IMR-90 (cell line): ENCODE measurements at regions not wholly inside any gene's neighbourhood (a gene's known extent, or its start where the extent isn't known, plus 50 kb on each side); places are given as distances from the start of the nearest gene placed in this dataset.

Experiments used
- ATAC-seq: fragments of 200-7000 bp; cut with Tn5 transposase; 2 replicates; pipeline ENCODE4 v1.9.1; 2020; ENCODE audit warnings: low read depth, mild to moderate bottlenecking, moderate library complexity
- BruUV-seq: library from RNA; stranded (reverse); fragments of 400-500 nt; replicated peaks from 2 replicates; lab custom pipeline; 2021; lab: Mats Ljungman, UMichigan
- CTCF ChIA-PET: fragments of 300-600 bp; formaldehyde crosslinking; extraction: SDS; loops from one replicate; lab custom pipeline; 2021; ENCODE audit warnings: antibody characterized with exemption; lab: Yijun Ruan, JAX
- POLR2A ChIA-PET: fragments of 300-600 bp; sonication (Branson Sonifier 250); formaldehyde crosslinking; loops from one replicate; lab custom pipeline; 2022; ENCODE audit warnings: antibody characterized with exemption; ENCODE audit not compliant: unreplicated experiment; lab: Charles Lee
- DNase-seq: peaks from one replicate; pipeline ENCODE4 v3.0.0; 2013
- H2AFZ ChIP-seq: replicated peaks from 2 replicates; pipeline ENCODE3; 2013; ENCODE audit warnings: low read length, mild to moderate bottlenecking; ENCODE audit not compliant: poor library complexity
- H2AK5ac ChIP-seq: 2 replicates; pipeline ENCODE4 v1.6.1; 2013; ENCODE audit warnings: low read depth, low read length, inconsistent platforms
- H2AK9ac ChIP-seq: replicated peaks from 2 replicates; pipeline ENCODE3; 2013; ENCODE audit warnings: mild to moderate bottlenecking, low read depth, low read length, moderate library complexity; ENCODE audit not compliant: poor library complexity
- H2BK120ac ChIP-seq: 2 replicates; pipeline ENCODE4 v1.6.1; 2013; ENCODE audit warnings: low read depth, low read length, inconsistent platforms
- H2BK15ac ChIP-seq: 3 replicates; pipeline ENCODE4 v1.6.1; 2013; ENCODE audit warnings: low read depth, low read length, inconsistent platforms
- H2BK20ac ChIP-seq: 2 replicates; pipeline ENCODE4 v1.6.1; 2013; ENCODE audit warnings: low read depth, mild to moderate bottlenecking, inconsistent platforms, low read length, moderate library complexity
- H2BK5ac ChIP-seq: 2 replicates; pipeline ENCODE4 v1.6.1; 2013; ENCODE audit warnings: mild to moderate bottlenecking, low read depth, low read length, inconsistent platforms; ENCODE audit not compliant: poor library complexity, severe bottlenecking
- H3K14ac ChIP-seq: replicated peaks from 2 replicates; pipeline ENCODE4 v1.6.1; 2013; ENCODE audit warnings: low read depth, low read length, inconsistent platforms
- H3K18ac ChIP-seq: 2 replicates; pipeline ENCODE4 v1.6.1; 2013; ENCODE audit warnings: low read depth, low read length, control low read depth
- H3K23ac ChIP-seq: 2 replicates; pipeline ENCODE4 v1.6.1; 2013; ENCODE audit warnings: low read depth, low read length, inconsistent platforms
- H3K27ac ChIP-seq: 2 replicates; pipeline ENCODE4 v1.5.1; 2013; ENCODE audit warnings: mild to moderate bottlenecking, control low read depth, low read length; ENCODE audit not compliant: insufficient read depth
- H3K27me3 ChIP-seq: 2 replicates; pipeline ENCODE4 v1.6.1; 2013; ENCODE audit warnings: low read length; ENCODE audit not compliant: control insufficient read depth, insufficient read depth
- H3K36me3 ChIP-seq: 2 replicates; pipeline ENCODE4 v1.6.1; 2013; ENCODE audit warnings: low read length, mixed read lengths; ENCODE audit not compliant: control insufficient read depth, insufficient read depth
- H3K4ac ChIP-seq: 2 replicates; pipeline ENCODE4 v1.6.1; 2013; ENCODE audit warnings: low read depth, low read length, inconsistent platforms
- H3K4me1 ChIP-seq: 2 replicates; pipeline ENCODE4 v1.6.1; 2013; ENCODE audit warnings: low read length, mixed read lengths; ENCODE audit not compliant: control insufficient read depth, insufficient read depth
- H3K4me2 ChIP-seq: 2 replicates; pipeline ENCODE4 v1.6.1; 2013; ENCODE audit warnings: low read depth, mild to moderate bottlenecking, control low read depth, low read length, moderate library complexity
- H3K4me3 ChIP-seq: 2 replicates; pipeline ENCODE4 v1.5.1; 2013; ENCODE audit warnings: low read depth, mild to moderate bottlenecking, control low read depth, low read length, moderate library complexity; ENCODE audit not compliant: insufficient read depth
- H3K56ac ChIP-seq: 2 replicates; pipeline ENCODE4 v1.6.1; 2013; ENCODE audit warnings: low read length, inconsistent platforms; ENCODE audit not compliant: insufficient read depth; ENCODE audit errors: extremely low read depth
- H3K79me1 ChIP-seq, 2 experiments: 2 replicates each; pipeline ENCODE4 v1.6.1; 2013; ENCODE audit warnings: low read length in 2 of 2, inconsistent platforms in 1 of 2, low read depth in 1 of 2
- H3K9ac ChIP-seq: 2 replicates; pipeline ENCODE4 v1.6.1; 2013; ENCODE audit warnings: low read depth, low read length, control low read depth
- H3K9me1 ChIP-seq: 2 replicates; pipeline ENCODE4 v1.6.1; 2013; ENCODE audit warnings: low read length, inconsistent platforms; ENCODE audit not compliant: insufficient read depth
- H3K9me3 ChIP-seq: 2 replicates; pipeline ENCODE4 v1.6.1; 2013; ENCODE audit warnings: low read length; ENCODE audit not compliant: control insufficient read depth, insufficient read depth
- H4K20me1 ChIP-seq: 2 replicates; pipeline ENCODE4 v1.6.1; 2013; ENCODE audit warnings: low read length, inconsistent platforms; ENCODE audit not compliant: insufficient read depth
- H4K5ac ChIP-seq: 2 replicates; pipeline ENCODE4 v1.6.1; 2013; ENCODE audit warnings: mild to moderate bottlenecking, low read depth, low read length, control low read depth
- H4K8ac ChIP-seq, 2 experiments: 2 replicates each; pipeline ENCODE4 v1.6.1; 2013; ENCODE audit warnings: low read depth in 2 of 2, low read length in 2 of 2, control low read depth in 1 of 2, inconsistent platforms in 1 of 2
- H4K91ac ChIP-seq: 2 replicates; pipeline ENCODE4 v1.6.1; 2013; ENCODE audit warnings: low read depth, low read length, inconsistent platforms; ENCODE audit not compliant: insufficient read depth
- FOS ChIP-seq: fragments of 150-350 bp; IDR thresholded peaks from 2 replicates; pipeline ENCODE4 v1.6.1; 2016; ENCODE audit warnings: low read depth, low read length
- MXI1 ChIP-seq: IDR thresholded peaks from 2 replicates; pipeline ENCODE4 v1.6.1; 2012; ENCODE audit warnings: low read depth, mild to moderate bottlenecking, low read length, moderate library complexity, borderline replicate concordance
- RFX5 ChIP-seq: IDR thresholded peaks from 2 replicates; pipeline ENCODE4 v1.8.0; 2012; ENCODE audit warnings: low read depth, mild to moderate bottlenecking, low read length, moderate library complexity
- dilution Hi-C: fragments of 300-500 bp; cut with HindIII; formaldehyde crosslinking; loops from one replicate; pipeline ENCODE4 v1.14.3; 2018; ENCODE audit warnings: low sequenced_read_pairs; ENCODE audit not compliant: unreplicated experiment
- in situ Hi-C: fragments of 300-500 bp; cut with MboI; formaldehyde crosslinking; loops from 3 replicates; pipeline ENCODE4 v1.14.3; 2019; ENCODE audit warnings: low sequenced_read_pairs, inconsistent platforms, mixed read lengths
- intact Hi-C: fragments of 100-400 bp; cut with micrococcal nuclease; formaldehyde crosslinking; loops from 2 replicates; pipeline ENCODE4 v1.10.0; 2022

DNA sequence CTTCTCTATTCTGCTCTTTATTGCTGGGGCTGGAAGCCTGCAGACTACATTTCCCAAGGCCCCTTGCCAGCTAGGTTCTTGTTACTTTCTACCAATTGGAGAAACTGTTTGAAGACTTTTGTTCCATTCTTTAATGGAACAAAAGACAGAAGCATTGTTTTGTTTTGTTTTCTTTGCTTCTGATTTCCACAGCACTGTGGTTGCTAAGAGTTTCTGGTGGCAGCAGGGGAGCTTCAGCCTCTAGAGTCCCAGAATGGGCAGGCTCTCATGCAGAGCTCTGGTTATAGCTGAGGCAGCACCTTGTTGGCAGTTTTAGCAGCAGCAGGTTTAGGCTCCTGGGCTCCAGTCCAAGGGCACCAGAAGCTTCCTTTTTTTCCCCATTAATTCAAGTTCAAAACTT, 234.3 kb downstream of the ETAA1 start:
- H3K4me3 ChIP-seq = no peak overlapping the region
- no peak for TF ChIP-seq FOS
- TF ChIP-seq MXI1 = no peak
- TF ChIP-seq RFX5 = no peak
- no peak overlapping the region for H3K23ac ChIP-seq
- H4K8ac ChIP-seq = no peak overlapping the region
- H3K27ac ChIP-seq = no peak overlapping the region
- H3K56ac ChIP-seq = no peak overlapping the region
- H3K36me3 ChIP-seq = no peaks in the 10 kb centered on the region
- H3K9me1 ChIP-seq = no peaks in the 10 kb centered on the region
- H4K5ac ChIP-seq = no peak overlapping the region
- no peak for DNase-seq
- in situ Hi-C loops (loop anchor here (25.0 kb wide), 2 partner anchors 394 to 1044 kb away; no protein-coding TSS in a partner anchor), intact Hi-C loops (no loop called here), dilution Hi-C loops (no loop called here)
- H4K20me1 ChIP-seq = no peaks in the 10 kb centered on the region
- POLR2A ChIA-PET = no interaction called here
- ATAC-seq = no peak
- no peak overlapping the region for H2BK5ac ChIP-seq
- BruUV-seq = no TSS peak
- no peak overlapping the region for H3K18ac ChIP-seq
- no peaks in the 10 kb centered on the region for H3K9me3 ChIP-seq
- H2AK9ac ChIP-seq = no peak overlapping the region
- H3K79me1 ChIP-seq = no peaks in the 10 kb centered on the region
- CTCF ChIA-PET = no interaction called here
- no peak overlapping the region for H4K91ac ChIP-seq
- H2BK120ac ChIP-seq = no peak overlapping the region
- no peak overlapping the region for H2AK5ac ChIP-seq
- no peak overlapping the region for H3K4me2 ChIP-seq
- no peak overlapping the region for H2BK20ac ChIP-seq
- peaks cover 2% of the 10 kb centered on the region; the same call in 1 of the 2 replicates for H3K4me1 ChIP-seq
- no peaks in the 10 kb centered on the region for H3K27me3 ChIP-seq
- no peak overlapping the region for H2AFZ ChIP-seq
- no peak overlapping the region for H3K4ac ChIP-seq
- H3K14ac ChIP-seq = no peak overlapping the region
- no peak overlapping the region for H3K9ac ChIP-seq
- no peak overlapping the region for H2BK15ac ChIP-seq
